Right cardiac atrium (tissue), 5 donors: ENCODE measurements at regions not wholly inside any gene's neighbourhood (a gene's known extent, or its start where the extent isn't known, plus 50 kb on each side); places are given as distances from the start of the nearest gene placed in this dataset.
A peak's percentile ranks its signal among the peaks of the same experiment; 100 is the strongest.

ENCODE experiments used
- ATAC-seq, 2 donors: fragments of 200-7000 bp; cut with Tn5 transposase; one replicate each; pipeline versions ENCODE4 v1.8.0 to v1.9.1; 2020; ENCODE audit warnings: moderate library complexity in 2 of 2, mild to moderate bottlenecking in 1 of 2
- DNase-seq, 3 donors: peaks; one replicate each; pipeline ENCODE4 v3.0.0-alpha.2; 2020
- H3K27ac ChIP-seq: one replicate; pipeline ENCODE4 v1.5.1; 2013; ENCODE audit warnings: mild to moderate bottlenecking, low read length, control low read depth, moderate library complexity
- H3K27me3 ChIP-seq: one replicate; pipeline ENCODE4 v1.6.1; 2013; ENCODE audit not compliant: control insufficient read depth, insufficient read depth
- H3K4me1 ChIP-seq: one replicate; pipeline ENCODE4 v1.6.1; 2013; ENCODE audit warnings: low read length; ENCODE audit not compliant: control insufficient read depth, insufficient read depth
- H3K4me3 ChIP-seq: one replicate; pipeline ENCODE4 v1.5.1; 2013; ENCODE audit warnings: low read length, control low read depth
- H3K9me3 ChIP-seq: one replicate; pipeline ENCODE4 v1.6.1; 2013; ENCODE audit warnings: low read length; ENCODE audit not compliant: control insufficient read depth
- WGBS: extraction: QIAGEN DNeasy Blood & Tissue Kit; methylation state at CpG from one replicate; pipeline ENCODE4 v1.1.7; 2013; 5-methylcytosine and 5-hydroxymethylcytosine counted together
- intact Hi-C, 4 donors: fragments of 100-400 bp; cut with DNase I; formaldehyde crosslinking; loops; one replicate each; pipeline versions ENCODE4 v1.11.0 to v1.14.0; 2022 to 2023
- donor health status: healthy with polysubstance abuse.
- donor health status: DM: no; HTN: yes; CAD: no.
- donor health status: DM: no; HTN: no; CAD: no.
- donor health status: DM: no; HTN: yes; CAD: no; lungs with severe emphysema.
- donor health status: DM: yes; HTN: yes; CAD: no.

- H3K9me3 ChIP-seq: peaks cover 3% of the 10 kb centered on the region
- intact Hi-C loops: no loop called here
- H3K4me3 ChIP-seq: no peak overlapping the region
- 63% methylated on average over 2 of the region's 2 CpGs for WGBS
- no peak overlapping the region for H3K27ac ChIP-seq
- H3K27me3 ChIP-seq: no peaks in the 10 kb centered on the region
- ATAC-seq: no peak
- DNase-seq: no peak
- no peaks in the 10 kb centered on the region for H3K4me1 ChIP-seq
These were observed 433.0 kb downstream of the DNAH5 start for GRCh38 chr5:13511442-13511841.

GRCh38 chr5:13510616-13511015 is 433.9 kb downstream of the DNAH5 start:
- H3K27ac ChIP-seq: no peak overlapping the region
- H3K9me3 ChIP-seq: peaks cover 3% of the 10 kb centered on the region
- 60% methylated on average over 4 of the region's 4 CpGs for WGBS
- intact Hi-C loops: no loop called here
- ATAC-seq: no peak
- no peak for DNase-seq
- H3K27me3 ChIP-seq: no peaks in the 10 kb centered on the region
- no peak overlapping the region for H3K4me3 ChIP-seq
- no peaks in the 10 kb centered on the region for H3K4me1 ChIP-seq

GRCh38 chr5:13508559-13508958 is 435.9 kb downstream of the DNAH5 start:
- Histone ChIP-seq H3K9me3 (peaks cover 3% of the 10 kb centered on the region), H3K4me3 (no peak overlapping the region), H3K27ac (no peak overlapping the region), H3K27me3 (no peaks in the 10 kb centered on the region), H3K4me1 (no peaks in the 10 kb centered on the region)
- 71% methylated on average over 2 of the region's 2 CpGs for WGBS
- ATAC-seq: no peak
- DNase-seq: no peak
- intact Hi-C loops: no loop called here

- no peaks in the 10 kb centered on the region for H3K4me1 ChIP-seq
- no peak for DNase-seq
- peaks cover 8% of the 10 kb centered on the region for H3K9me3 ChIP-seq
- H3K27me3 ChIP-seq: no peaks in the 10 kb centered on the region
- no peak for ATAC-seq
- H3K4me3 ChIP-seq: no peak overlapping the region
- intact Hi-C loops: no loop called here
- 90% methylated on average over 1 of the region's 1 CpG for WGBS
- H3K27ac ChIP-seq: no peak overlapping the region
These were observed 439.2 kb downstream of the DNAH5 start for GRCh38 chr5:13505326-13505725.

GRCh38 chr5:13503017-13503416 is 441.5 kb downstream of the DNAH5 start:
- Histone ChIP-seq H3K9me3 (peaks cover 9% of the 10 kb centered on the region), H3K4me1 (no peaks in the 10 kb centered on the region), H3K27me3 (no peaks in the 10 kb centered on the region), H3K4me3 (no peak overlapping the region), H3K27ac (no peak overlapping the region)
- intact Hi-C loops: no loop called here
- no peak for ATAC-seq
- 43% methylated on average over 2 of the region's 2 CpGs for whole genome bisulfite sequencing
- DNase-seq: no peak

GRCh38 chr5:13501176-13501575 is 443.3 kb downstream of the DNAH5 start:
- Histone ChIP-seq H3K4me1 (no peaks in the 10 kb centered on the region), H3K9me3 (peaks cover 7% of the 10 kb centered on the region), H3K27ac (no peak overlapping the region), H3K4me3 (no peak overlapping the region), H3K27me3 (no peaks in the 10 kb centered on the region)
- DNase-seq (no peak), ATAC-seq (no peak)
- 60% methylated on average over 3 of the region's 3 CpGs for WGBS
- intact Hi-C loops: no loop called here

GRCh38 chr5:13498279-13498678 is 446.2 kb downstream of the DNAH5 start:
- H3K27me3 ChIP-seq: no peaks in the 10 kb centered on the region
- intact Hi-C loops: no loop called here
- DNase-seq (no peak), ATAC-seq (no peak)
- H3K27ac ChIP-seq: no peak overlapping the region
- no peak overlapping the region for H3K4me3 ChIP-seq
- peaks cover 9% of the 10 kb centered on the region for H3K9me3 ChIP-seq
- H3K4me1 ChIP-seq: no peaks in the 10 kb centered on the region

- Histone ChIP-seq H3K9me3 (peaks cover 2% of the 10 kb centered on the region), H3K4me3 (no peak overlapping the region), H3K27ac (no peak overlapping the region), H3K4me1 (no peaks in the 10 kb centered on the region), H3K27me3 (no peaks in the 10 kb centered on the region)
- intact Hi-C loops: no loop called here
- no peak for ATAC-seq
- 75% methylated on average over 8 of the region's 8 CpGs for WGBS
- no peak for DNase-seq
These were observed 456.1 kb downstream of the DNAH5 start for GRCh38 chr5:13488254-13488931.

GRCh38 chr5:13480834-13481233 is 463.7 kb downstream of the DNAH5 start:
- ATAC-seq: no peak

GRCh38 chr5:13478831-13479465 is 465.5 kb downstream of the DNAH5 start:
- H3K4me3 ChIP-seq: no peak overlapping the region
- ATAC-seq (peak in 1 of 2 donors; percentile 33), DNase-seq (no peak)
- peaks cover 4% of the 10 kb centered on the region for H3K9me3 ChIP-seq
- H3K27ac ChIP-seq: no peak overlapping the region
- no peaks in the 10 kb centered on the region for H3K4me1 ChIP-seq
- H3K27me3 ChIP-seq: no peaks in the 10 kb centered on the region
- intact Hi-C loops: no loop called here
- WGBS: 31% methylated on average over 9 of the region's 9 CpGs

More at GRCh38 chr5:13480834-13481233, 463.7 kb downstream of the DNAH5 start:
- no peak overlapping the region for H3K27ac ChIP-seq
- intact Hi-C loops: no loop called here
- peak in 1 of 3 donors; percentile 18 for DNase-seq
- H3K4me3 ChIP-seq: no peak overlapping the region
- no peaks in the 10 kb centered on the region for H3K27me3 ChIP-seq
- H3K4me1 ChIP-seq: no peaks in the 10 kb centered on the region
- H3K9me3 ChIP-seq: peaks cover 6% of the 10 kb centered on the region
- WGBS: 80% methylated on average over 2 of the region's 2 CpGs

- WGBS: 71% methylated on average over 7 of the region's 7 CpGs
- no peak for ATAC-seq
- Histone ChIP-seq H3K4me3 (no peak overlapping the region), H3K27me3 (no peaks in the 10 kb centered on the region), H3K9me3 (peaks cover 4% of the 10 kb centered on the region), H3K4me1 (no peaks in the 10 kb centered on the region), H3K27ac (no peak overlapping the region)
- intact Hi-C loops: no loop called here
- no peak for DNase-seq
These were observed 467.3 kb downstream of the DNAH5 start for GRCh38 chr5:13477118-13477737.
